ENCODE measurements at regions not wholly inside any gene's neighbourhood (a gene's known extent, or its start where the extent isn't known, plus 50 kb on each side); places are given as distances from the start of the nearest gene placed in this dataset.

- TF ChIP-seq ZNF274 (IDR thresholded peaks at IDR 0.05; ENCODE audit: low read depth, low read length) = no peak
- no peak overlapping the region for H3K4me3 ChIP-seq (ENCODE audit: low read length)
Measured at GRCh38 chr5:89493414-89493813, 610.4 kb upstream of the MEF2C start.

GRCh38 chr5:89484962-89485361, 602.0 kb upstream of the MEF2C start:
- no peak overlapping the region for H3K4me3 ChIP-seq (ENCODE audit: low read length)
- no peak for TF ChIP-seq ZNF274 (IDR thresholded peaks at IDR 0.05; ENCODE audit: low read depth, low read length)

GRCh38 chr5:89480406-89481007, 597.5 kb upstream of the MEF2C start:
- no peak overlapping the region for H3K4me3 ChIP-seq (ENCODE audit: low read length)
- TF ChIP-seq ZNF274 (IDR thresholded peaks at IDR 0.05; ENCODE audit: low read depth, low read length) = no peak

- no peak overlapping the region for H3K4me3 ChIP-seq (ENCODE audit: low read length)
- no peak for TF ChIP-seq ZNF274 (IDR thresholded peaks at IDR 0.05; ENCODE audit: low read depth, low read length)
Measured at GRCh38 chr5:89478851-89479250, 595.9 kb upstream of the MEF2C start.

- no peak overlapping the region for H3K4me3 ChIP-seq (ENCODE audit: low read length)
- TF ChIP-seq ZNF274 (IDR thresholded peaks at IDR 0.05; ENCODE audit: low read depth, low read length) = no peak
Measured at GRCh38 chr5:89473196-89473595, 590.2 kb upstream of the MEF2C start.

GRCh38 chr5:89471541-89471940, 588.6 kb upstream of the MEF2C start:
- no peak overlapping the region for H3K4me3 ChIP-seq (ENCODE audit: low read length)
- TF ChIP-seq ZNF274 (IDR thresholded peaks at IDR 0.05; ENCODE audit: low read depth, low read length) = no peak

GRCh38 chr5:89471115-89471514, 588.1 kb upstream of the MEF2C start:
- H3K4me3 ChIP-seq (ENCODE audit: low read length) = no peak overlapping the region
- TF ChIP-seq ZNF274 (IDR thresholded peaks at IDR 0.05; ENCODE audit: low read depth, low read length) = no peak

GRCh38 chr5:89470658-89471057, 587.7 kb upstream of the MEF2C start:
- no peak for TF ChIP-seq ZNF274 (IDR thresholded peaks at IDR 0.05; ENCODE audit: low read depth, low read length)
- H3K4me3 ChIP-seq (ENCODE audit: low read length) = no peak overlapping the region

GRCh38 chr5:89458332-89458656, 575.3 kb upstream of the MEF2C start:
- no peak for TF ChIP-seq ZNF274 (IDR thresholded peaks at IDR 0.05; ENCODE audit: low read depth, low read length)
- H3K4me3 ChIP-seq (ENCODE audit: low read length) = no peak overlapping the region

GRCh38 chr5:89457411-89458331, 574.7 kb upstream of the MEF2C start:
- no peak for TF ChIP-seq ZNF274 (IDR thresholded peaks at IDR 0.05; ENCODE audit: low read depth, low read length)

GRCh38 chr5:89452081-89452480, 569.1 kb upstream of the MEF2C start:
- H3K4me3 ChIP-seq (ENCODE audit: low read length) = no peak overlapping the region
- TF ChIP-seq ZNF274 (IDR thresholded peaks at IDR 0.05; ENCODE audit: low read depth, low read length) = no peak

More at GRCh38 chr5:89457411-89458331, 574.7 kb upstream of the MEF2C start:
- no peak overlapping the region for H3K4me3 ChIP-seq (ENCODE audit: low read length)

GRCh38 chr5:89451263-89451662, 568.3 kb upstream of the MEF2C start:
- no peak overlapping the region for H3K4me3 ChIP-seq (ENCODE audit: low read length)
- no peak for TF ChIP-seq ZNF274 (IDR thresholded peaks at IDR 0.05; ENCODE audit: low read depth, low read length)

- H3K4me3 ChIP-seq (ENCODE audit: low read length) = no peak overlapping the region
- TF ChIP-seq ZNF274 (IDR thresholded peaks at IDR 0.05; ENCODE audit: low read depth, low read length) = no peak
Measured at GRCh38 chr5:89450149-89450538, 567.2 kb upstream of the MEF2C start.

GRCh38 chr5:89449392-89450148, 566.6 kb upstream of the MEF2C start:
- no peak for TF ChIP-seq ZNF274 (IDR thresholded peaks at IDR 0.05; ENCODE audit: low read depth, low read length)
- H3K4me3 ChIP-seq (ENCODE audit: low read length) = no peak overlapping the region

- no peak overlapping the region for H3K4me3 ChIP-seq (ENCODE audit: low read length)
- TF ChIP-seq ZNF274 (IDR thresholded peaks at IDR 0.05; ENCODE audit: low read depth, low read length) = no peak
Measured at GRCh38 chr5:89447027-89447426, 564.0 kb upstream of the MEF2C start.

Data from GM08714 (cell line).